GM10248 (cell line): ENCODE measurements at regions not wholly inside any gene's neighbourhood (a gene's known extent, or its start where the extent isn't known, plus 50 kb on each side); places are given as distances from the start of the nearest gene placed in this dataset.
"Not testable (repeated sequence)": the region's sequence is repeated elsewhere in the genome, so short reads cannot be mapped to it uniquely, and the experiment has no call there.

ENCODE experiments used
- CTCF ChIA-PET: fragments of 300-600 bp; sonication (Branson Sonifier 250); formaldehyde crosslinking; extraction: SDS; loops from one replicate; lab custom pipeline; 2021; ENCODE audit warnings: antibody characterized with exemption; lab: Yijun Ruan, JAX
- POLR2A ChIA-PET: fragments of 350-650 bp; sonication (Branson Sonifier 250); formaldehyde crosslinking; extraction: SDS; loops from one replicate; lab custom pipeline; 2020; ENCODE audit warnings: antibody characterized with exemption; lab: Yijun Ruan, JAX
- DNase-seq: peaks from one replicate; pipeline ENCODE4 v3.0.0; 2012; ENCODE audit errors: extremely low spot score
- CTCF ChIP-seq: IDR thresholded peaks from 2 replicates; pipeline ENCODE4 v1.5.1; 2012; ENCODE audit warnings: mild to moderate bottlenecking, low read depth; ENCODE audit errors: extremely low read depth, missing control alignments, control extremely low read depth

GRCh38 chr1:184821658-184822057 lies 67.0 kb upstream of the EDEM3 start:
- no peak for DNase-seq
- TF ChIP-seq CTCF: no peak
- CTCF ChIA-PET: interaction anchor here (0.9 to 4.0 kb wide), 9 partner anchors 9 to 348 kb away, joined by 3 to 42 read pairs (median 4); no protein-coding TSS in a partner anchor
- POLR2A ChIA-PET: no interaction called here

- CTCF ChIA-PET: interaction anchor here (0.8 to 4.0 kb wide), 7 partner anchors 10 to 349 kb away, joined by 3 to 42 read pairs (median 4); no protein-coding TSS in a partner anchor
- TF ChIP-seq CTCF: no peak
- POLR2A ChIA-PET: no interaction called here
- DNase-seq: no peak
These were observed 66.3 kb upstream of the EDEM3 start for GRCh38 chr1:184820956-184821355.

GRCh38 chr1:184820218-184820750 lies 65.6 kb upstream of the EDEM3 start:
- ChIA-PET CTCF (interaction anchor here (0.8 to 4.0 kb wide), 5 partner anchors 11 to 126 kb away, joined by 3 to 42 read pairs (median 4); no protein-coding TSS in a partner anchor), POLR2A (no interaction called here)
- no peak for DNase-seq
- TF ChIP-seq CTCF: no peak

GRCh38 chr1:184818646-184819045 lies 64.0 kb upstream of the EDEM3 start:
- no peak for DNase-seq
- CTCF ChIA-PET: interaction anchor here (1.1 to 2.1 kb wide), 4 partner anchors 11 to 352 kb away, joined by 3 to 14 read pairs (median 5); no protein-coding TSS in a partner anchor
- POLR2A ChIA-PET: no interaction called here
- no peak for TF ChIP-seq CTCF

GRCh38 chr1:184817003-184817402 lies 62.3 kb upstream of the EDEM3 start:
- DNase-seq, POLR2A ChIA-PET: not testable (repeated sequence)
- CTCF ChIA-PET: interaction anchor here (12.7 kb wide), 1 partner anchor 168 kb away, joined by 269 read pairs; no protein-coding TSS in a partner anchor

GRCh38 chr1:184813528-184814089 lies 59.0 kb upstream of the EDEM3 start:
- TF ChIP-seq CTCF: no peak
- POLR2A ChIA-PET: no interaction called here
- CTCF ChIA-PET: interaction anchor here (0.9 to 12.7 kb wide), 6 partner anchors 7 to 277 kb away, joined by 3 to 269 read pairs (median 4); no protein-coding TSS in a partner anchor
- DNase-seq: no peak
